ENCODE measurements at regions not wholly inside any gene's neighbourhood (a gene's known extent, or its start where the extent isn't known, plus 50 kb on each side); places are given as distances from the start of the nearest gene placed in this dataset.
A peak's percentile ranks its signal among the peaks of the same experiment; 100 is the strongest.

- DNase-seq: no peak
Measured at GRCh38 chr9:20291201-20291600, 331.1 kb downstream of the MLLT3 start.

- DNase-seq: no peak
Measured at GRCh38 chr9:20290257-20290656, 332.0 kb downstream of the MLLT3 start.

GRCh38 chr9:20289423-20290010 lies 332.8 kb downstream of the MLLT3 start:
- no peak for DNase-seq

GRCh38 chr9:20286969-20287368 lies 335.3 kb downstream of the MLLT3 start:
- DNase-seq: no peak

- DNase-seq: no peak
Measured at GRCh38 chr9:20286154-20286700, 336.1 kb downstream of the MLLT3 start.

GRCh38 chr9:20284601-20285289 lies 337.6 kb downstream of the MLLT3 start:
- DNase-seq: no peak

GRCh38 chr9:20280330-20280729 lies 342.0 kb downstream of the MLLT3 start:
- no peak for DNase-seq

GRCh38 chr9:20276762-20277161 lies 345.5 kb downstream of the MLLT3 start:
- no peak for DNase-seq

GRCh38 chr9:20271723-20272122 lies 350.6 kb downstream of the MLLT3 start:
- no peak for DNase-seq

GRCh38 chr9:20271096-20271495 lies 351.2 kb downstream of the MLLT3 start:
- peak; percentile 7 for DNase-seq

GRCh38 chr9:20270161-20270560 lies 352.1 kb downstream of the MLLT3 start:
- no peak for DNase-seq

GRCh38 chr9:20269620-20270019 lies 352.7 kb downstream of the MLLT3 start:
- DNase-seq: no peak

- DNase-seq: no peak
Measured at GRCh38 chr9:20264896-20265295, 357.4 kb downstream of the MLLT3 start.

GRCh38 chr9:20262611-20263010 lies 359.7 kb downstream of the MLLT3 start:
- DNase-seq: no peak

- no peak for DNase-seq
Measured at GRCh38 chr9:20256284-20256948, 365.9 kb downstream of the MLLT3 start.

- DNase-seq: no peak
Measured at GRCh38 chr9:20255052-20255451, 367.2 kb downstream of the MLLT3 start.

GRCh38 chr9:20253635-20254034 lies 368.7 kb downstream of the MLLT3 start:
- DNase-seq: no peak

GRCh38 chr9:20252778-20253177 lies 369.5 kb downstream of the MLLT3 start:
- DNase-seq: no peak

- no peak for DNase-seq
Measured at GRCh38 chr9:20250791-20251190, 371.5 kb downstream of the MLLT3 start.

GRCh38 chr9:20244271-20244670 lies 378.0 kb downstream of the MLLT3 start:
- peak; percentile 45 for DNase-seq

GRCh38 chr9:20243841-20244240 lies 378.5 kb downstream of the MLLT3 start:
- DNase-seq: no peak

GRCh38 chr9:20242510-20243189 lies 379.6 kb downstream of the MLLT3 start:
- no peak for DNase-seq

- DNase-seq: no peak
Measured at GRCh38 chr9:20240498-20240897, 381.8 kb downstream of the MLLT3 start.

GRCh38 chr9:20238921-20239320 lies 383.4 kb downstream of the MLLT3 start:
- no peak for DNase-seq
